GM12892 (cell line): ENCODE measurements at regions not wholly inside any gene's neighbourhood (a gene's known extent, or its start where the extent isn't known, plus 50 kb on each side); places are given as distances from the start of the nearest gene placed in this dataset.

ENCODE experiments used
- POLR2A ChIP-seq: IDR thresholded peaks from 2 replicates; pipeline ENCODE4 v1.6.1; 2011; ENCODE audit warnings: low read depth, low read length, control low read depth
- POLR2AphosphoS5 ChIP-seq: IDR thresholded peaks from 2 replicates; pipeline ENCODE4 v1.6.1; 2011; ENCODE audit warnings: low read depth, low read length, control low read depth
- TAF1 ChIP-seq: IDR thresholded peaks from 2 replicates; pipeline ENCODE4 v1.6.1; 2011; ENCODE audit warnings: low read depth, mild to moderate bottlenecking, control low read depth, low read length, borderline replicate concordance

GRCh38 chr2:129768036-129768386 lies 211.5 kb upstream of the RAB6C start:
- TF ChIP-seq POLR2AphosphoS5 (no peak), POLR2A (no peak), TAF1 (no peak)
